CD4-positive, alpha-beta T cell treated with Interferon gamma for 1 hour (primary cell): ENCODE measurements at regions not wholly inside any gene's neighbourhood (a gene's known extent, or its start where the extent isn't known, plus 50 kb on each side); places are given as distances from the start of the nearest gene placed in this dataset.

Experiments
- DNase-seq: peaks from one replicate; pipeline ENCODE4 v3.0.0-alpha.2; 2020

DNA sequence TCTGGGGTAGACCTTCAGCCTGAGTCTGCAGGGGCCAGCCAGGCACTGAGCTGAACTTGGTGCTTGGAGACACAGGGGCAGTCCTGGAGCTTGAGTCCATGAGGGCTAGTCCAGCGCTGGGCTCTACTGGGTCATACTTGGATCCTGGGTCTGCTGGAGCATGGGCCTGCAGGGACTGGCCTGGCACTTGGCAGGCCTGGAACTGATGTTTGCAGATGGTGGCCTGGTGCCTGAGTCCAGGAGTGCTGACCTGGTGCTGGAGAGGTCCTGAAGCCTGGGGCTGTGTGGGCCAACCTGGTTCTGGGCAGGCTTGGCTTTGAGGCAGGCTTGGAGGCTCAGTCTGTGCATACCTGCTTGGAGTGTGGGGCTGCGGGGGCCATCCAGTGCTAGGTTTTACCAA lies 143.4 kb upstream of the DSCAM start:
- no peak for DNase-seq

DNA sequence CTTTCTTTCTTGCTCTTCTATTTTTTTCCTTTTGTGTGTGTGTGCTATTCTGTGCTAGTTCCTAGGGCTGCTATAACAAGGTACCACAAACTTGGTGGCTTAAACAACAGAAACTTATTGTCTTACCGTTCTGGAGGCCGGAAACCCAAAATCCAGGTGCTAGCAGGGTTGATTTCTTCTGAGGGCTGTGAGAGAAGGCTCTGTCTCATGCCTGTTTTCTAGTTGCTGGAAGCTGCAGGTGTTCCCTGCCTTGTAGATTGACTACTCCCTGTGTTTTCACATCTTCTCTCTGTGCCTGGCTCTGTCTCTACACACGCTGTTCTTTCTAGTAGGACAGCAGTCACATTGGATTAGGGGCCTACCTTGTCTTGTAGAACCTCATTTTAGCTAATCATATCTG lies 150.9 kb upstream of the DSCAM start:
- DNase-seq, result no peak

DNA sequence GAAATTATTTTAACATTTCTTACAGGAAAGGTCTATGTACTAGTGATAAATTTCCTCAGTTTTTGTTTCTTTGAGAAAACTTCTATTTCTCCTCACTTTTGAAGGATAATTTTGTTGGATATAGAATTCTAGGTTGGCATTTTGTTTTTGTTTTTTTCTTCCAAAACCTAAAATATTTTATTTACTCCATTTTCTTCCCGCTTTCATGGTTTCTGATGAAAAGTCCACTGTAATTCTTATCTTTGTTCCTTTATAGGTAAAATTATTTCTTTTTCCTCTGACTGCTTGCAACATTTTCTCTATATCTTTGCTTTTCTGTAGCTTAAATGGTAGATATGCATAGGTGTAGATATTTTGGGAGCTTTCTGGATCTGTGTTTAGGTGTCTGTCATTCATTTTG lies 153.9 kb upstream of the DSCAM start:
- no peak for DNase-seq

DNA sequence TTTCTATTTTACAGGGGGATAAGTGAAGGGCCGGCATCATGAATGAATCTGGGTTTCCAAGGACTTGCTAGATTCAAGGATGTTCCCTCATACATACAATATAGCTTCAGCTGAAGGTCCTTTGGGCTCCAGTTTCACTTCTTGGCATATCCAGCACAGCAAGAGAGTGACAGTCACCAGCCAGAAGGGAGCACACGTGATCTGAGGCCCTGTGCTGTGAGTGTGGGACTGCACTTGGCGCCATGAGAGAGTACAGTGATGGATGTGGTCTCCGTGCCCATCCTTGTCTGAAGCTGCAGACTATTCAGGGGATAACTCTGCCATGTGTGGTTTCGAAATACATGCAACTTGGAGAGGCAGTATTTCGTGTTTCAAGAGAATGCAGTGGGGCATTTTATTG lies 159.7 kb upstream of the DSCAM start:
- DNase-seq, result no peak

DNA sequence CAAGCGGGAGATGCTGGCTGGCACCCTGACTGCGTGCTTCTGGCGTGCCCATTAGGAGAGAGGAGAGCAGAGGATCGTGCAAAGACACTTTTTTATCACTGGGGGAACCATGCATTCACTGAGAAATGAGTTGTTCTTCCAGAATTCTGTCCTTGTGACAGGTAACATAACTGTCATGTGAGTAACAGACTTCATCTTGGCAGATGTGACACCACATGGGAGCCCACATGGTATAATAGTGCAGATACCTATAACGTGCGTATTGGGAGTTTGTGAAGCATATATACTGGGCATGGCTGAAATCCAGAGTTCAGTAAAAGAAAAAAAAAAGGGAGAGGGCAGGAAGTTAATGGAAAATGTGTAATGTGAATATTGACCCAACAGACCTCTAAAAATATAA lies 159.6 kb upstream of the BACE2 start:
- DNase-seq, result no peak

DNA sequence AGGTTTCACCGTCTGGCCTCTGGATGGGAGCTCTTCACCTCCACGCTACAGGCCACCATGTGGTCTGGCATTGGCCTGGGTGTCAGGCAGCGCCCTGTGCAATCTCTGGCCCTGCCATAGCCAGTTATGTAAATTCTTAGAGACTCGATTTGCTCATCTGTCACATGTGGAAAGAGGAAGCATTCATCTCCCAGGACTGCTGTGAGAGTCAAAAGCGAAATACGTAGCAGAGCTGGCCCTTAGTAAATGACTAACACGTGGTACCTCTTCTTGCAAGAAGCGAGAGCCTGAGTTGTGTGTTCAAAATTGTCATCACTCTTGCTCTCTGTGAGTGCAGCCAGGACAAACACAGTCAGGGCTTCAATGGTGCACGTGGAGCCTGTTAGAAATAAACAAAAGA lies 159.0 kb upstream of the BACE2 start:
- no peak for DNase-seq

DNA sequence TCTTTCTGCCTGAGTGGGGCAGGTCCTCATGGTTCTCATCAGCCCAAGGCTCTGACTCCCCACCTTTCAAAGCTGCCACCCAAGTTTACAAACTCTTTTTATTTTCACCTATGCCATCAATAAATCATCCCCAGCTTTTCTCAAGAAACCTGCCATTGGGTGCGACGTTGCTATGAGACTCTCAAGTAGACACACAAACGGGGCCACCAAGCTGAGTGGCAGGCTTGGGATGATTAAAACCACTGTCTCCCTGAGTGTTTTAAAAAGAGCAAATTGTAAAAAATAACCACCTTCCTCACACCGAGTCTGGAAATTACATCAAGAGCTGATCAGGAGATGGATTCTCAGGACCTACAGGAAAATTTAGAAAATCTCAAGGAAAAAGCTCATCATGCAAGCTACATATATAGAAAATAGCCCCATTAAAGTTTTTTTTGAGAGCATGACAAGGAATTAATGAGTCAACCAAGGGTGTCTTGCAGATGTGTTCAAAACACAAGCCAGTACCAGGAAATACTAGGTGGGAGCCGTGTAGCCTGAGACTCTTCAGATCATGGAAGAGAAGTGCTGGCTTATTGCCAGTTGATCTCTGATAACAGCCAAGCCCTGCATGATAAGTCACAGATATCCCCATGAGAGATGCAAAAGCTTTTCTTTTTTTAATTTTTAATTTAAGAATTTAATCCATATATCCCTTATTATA lies 158.4 kb upstream of the BACE2 start:
- DNase-seq, result no peak

DNA sequence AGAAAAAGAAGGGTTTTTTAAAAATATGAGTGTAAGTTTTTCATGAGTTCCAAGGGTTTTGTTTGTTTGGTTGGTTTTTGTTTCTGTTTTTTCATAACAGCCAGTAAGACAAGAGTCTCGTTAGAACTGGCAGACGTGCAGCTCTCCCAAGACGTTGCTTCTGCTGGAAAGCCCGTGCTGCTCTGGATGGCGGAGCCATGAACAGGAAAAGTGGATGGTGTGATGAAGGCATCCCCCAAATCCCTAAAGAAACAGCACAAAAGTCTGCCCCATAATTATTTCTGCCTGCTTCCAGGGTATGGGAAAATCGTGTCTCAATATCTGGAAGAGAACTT lies 157.9 kb upstream of the BACE2 start:
- DNase-seq, result no peak

DNA sequence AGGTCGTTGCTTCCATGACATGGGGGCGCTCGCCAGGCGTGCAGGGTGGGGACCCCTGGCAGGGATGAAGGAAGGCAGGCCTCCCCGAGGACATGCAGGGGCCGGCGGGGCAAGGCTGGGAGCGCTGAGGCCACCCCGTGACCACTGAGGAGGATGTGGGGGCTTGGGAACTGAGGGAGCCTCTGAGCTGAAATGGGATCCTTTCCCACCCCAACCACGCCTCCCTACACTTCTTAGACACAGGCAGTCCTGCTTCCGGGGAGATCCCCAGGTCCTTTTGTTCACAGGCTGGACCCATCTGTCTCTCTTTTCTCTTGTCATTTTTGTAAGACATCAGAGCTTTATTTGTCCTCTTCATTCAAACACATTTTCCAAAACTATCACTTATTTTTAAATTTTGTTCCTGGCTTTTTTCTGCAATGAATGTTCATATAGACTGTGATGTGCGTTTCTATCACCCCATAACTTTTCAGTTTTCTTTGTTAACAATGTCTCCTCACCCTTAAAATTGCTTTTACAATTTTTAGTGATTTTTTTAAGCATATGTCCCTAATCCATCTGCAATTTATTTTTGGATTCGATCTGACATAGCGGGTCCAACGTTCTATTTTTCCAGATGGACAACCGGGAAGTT lies 156.7 kb upstream of the BACE2 start:
- no peak for DNase-seq

DNA sequence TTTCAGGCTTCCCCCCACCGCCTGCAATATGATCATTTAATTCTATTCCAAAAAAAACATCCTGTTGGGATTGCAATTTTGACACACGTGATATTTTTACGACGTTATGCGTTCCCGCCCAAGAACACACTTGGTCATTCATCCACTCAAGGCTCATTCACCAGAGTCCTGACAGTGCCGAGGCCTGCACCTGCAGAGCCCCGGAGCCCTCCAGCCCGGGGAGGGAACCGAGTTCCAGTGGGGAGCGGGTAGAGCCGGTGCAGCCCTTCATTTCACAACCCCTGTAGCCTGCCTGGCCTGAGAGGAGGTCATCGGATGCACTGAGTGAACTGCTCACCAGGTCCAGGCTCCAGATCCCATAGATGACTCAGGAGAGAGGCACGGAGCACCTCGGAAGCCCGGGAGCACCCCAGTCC lies 156.0 kb upstream of the BACE2 start:
- no peak for DNase-seq

DNA sequence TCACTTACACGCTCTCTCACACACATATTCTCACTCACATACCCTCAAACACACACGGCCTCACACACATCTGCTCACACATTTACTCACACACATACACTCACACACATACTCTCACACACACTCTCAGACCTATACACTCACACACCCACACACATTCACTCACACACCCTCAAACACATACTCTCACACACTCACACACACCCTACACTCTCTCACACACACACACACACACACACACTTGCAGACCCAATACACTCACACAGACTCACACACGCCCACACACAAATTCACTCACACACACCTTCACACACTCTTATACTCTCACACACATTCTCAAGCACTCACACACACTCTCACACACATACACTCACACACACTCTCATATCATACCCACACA lies 155.5 kb upstream of the BACE2 start:
- no peak for DNase-seq

DNA sequence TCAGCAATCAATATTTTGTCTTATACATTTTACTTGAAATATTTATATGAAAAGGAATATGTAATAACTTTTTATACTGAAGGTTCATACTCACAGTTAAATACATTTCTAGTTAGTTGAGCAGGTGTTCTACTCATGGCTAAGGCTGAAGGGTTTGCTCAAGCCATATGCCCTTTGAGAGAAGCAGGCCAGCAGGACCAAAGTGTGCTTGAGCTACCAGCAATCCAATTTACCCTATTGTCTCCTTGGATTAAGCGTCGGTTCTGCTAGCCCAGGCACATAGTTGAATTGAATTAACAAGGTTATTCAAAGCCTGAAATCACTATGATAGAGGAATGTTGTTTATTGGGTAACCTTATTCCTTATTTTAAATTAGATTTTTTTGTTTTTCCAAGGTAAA lies 151.5 kb upstream of the BACE2 start:
- no peak for DNase-seq

DNA sequence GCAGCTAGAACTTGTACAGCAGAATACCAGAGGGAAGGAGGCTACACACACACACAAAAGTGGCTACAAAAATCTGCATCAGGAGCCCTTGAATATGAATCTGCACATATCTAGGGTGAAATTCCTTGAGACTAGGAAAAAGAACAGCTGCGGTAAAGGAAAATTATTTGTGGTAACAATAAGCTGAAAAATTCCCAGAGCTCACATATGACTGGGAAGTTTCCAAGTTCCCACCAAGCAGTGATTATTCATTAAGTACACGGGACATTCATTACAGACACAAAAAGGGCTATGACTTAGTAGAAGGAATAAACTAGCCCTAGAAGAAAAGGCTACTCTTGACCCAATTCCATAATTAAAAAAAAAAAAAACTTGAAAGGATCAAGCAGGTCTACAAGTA lies 149.5 kb upstream of the BACE2 start:
- DNase-seq, result no peak

DNA sequence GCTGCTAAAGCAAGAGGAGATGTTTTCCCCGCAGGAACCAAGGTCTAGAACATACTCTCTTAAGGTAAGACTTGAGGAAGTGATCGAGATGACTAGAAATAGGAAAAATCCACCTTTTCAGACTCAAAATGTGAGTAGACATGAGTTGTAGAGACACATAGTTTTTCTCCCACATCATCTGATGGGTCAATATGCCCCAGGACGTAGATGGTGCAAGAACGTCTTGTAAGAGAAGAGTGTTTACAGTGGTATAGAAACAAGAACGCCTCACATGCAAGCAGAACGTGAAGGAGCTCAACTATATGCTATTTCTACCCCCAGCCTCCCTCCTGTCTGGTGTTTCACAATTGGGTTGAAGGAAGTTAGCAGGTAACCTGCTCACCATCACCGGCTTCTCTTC lies 144.0 kb upstream of the BACE2 start:
- no peak for DNase-seq

DNA sequence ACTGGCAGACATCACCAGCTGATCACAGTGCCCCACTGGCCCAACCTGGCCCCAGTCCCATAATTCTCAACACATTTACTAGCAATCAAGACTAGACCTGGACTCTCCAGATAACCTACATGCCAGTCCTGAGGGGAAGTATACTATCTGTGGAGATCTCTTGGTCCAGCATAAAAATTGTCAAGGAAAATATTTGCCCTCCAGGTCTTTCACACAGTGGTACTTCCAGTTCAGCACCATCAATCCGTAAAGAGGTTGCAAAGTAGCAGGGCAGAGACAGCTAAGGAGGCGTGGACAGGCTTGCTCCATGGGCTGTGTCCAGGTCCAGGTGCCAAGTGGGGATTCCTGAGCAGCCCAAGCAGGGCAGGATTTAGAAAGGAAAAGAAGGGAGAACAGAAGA lies 143.6 kb upstream of the BACE2 start:
- no peak for DNase-seq

DNA sequence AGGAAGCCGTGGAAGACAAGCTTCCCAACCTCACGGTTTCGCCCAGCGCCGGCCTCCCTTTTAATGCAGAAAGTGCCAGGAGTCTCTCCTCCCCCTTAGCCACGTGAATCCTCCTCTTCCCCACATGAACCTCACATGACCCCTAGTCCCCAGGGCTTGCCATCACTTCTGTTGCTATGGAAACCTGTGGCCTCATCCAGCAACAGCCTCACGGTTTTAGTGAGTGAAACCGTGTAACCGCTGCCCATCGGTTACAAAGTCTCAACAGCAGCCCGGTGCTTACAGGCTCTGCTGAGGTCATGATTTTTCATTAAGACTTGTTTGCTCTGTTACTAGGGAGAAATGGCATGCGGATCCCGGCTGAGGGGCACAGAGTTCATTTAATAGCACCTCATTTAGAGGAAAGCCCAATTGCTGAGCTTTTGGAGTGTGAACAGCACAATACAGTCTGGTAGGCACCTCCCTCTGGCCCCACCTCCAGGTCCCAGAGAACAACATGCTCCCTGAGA lies 143.2 kb upstream of the BACE2 start:
- no peak for DNase-seq

DNA sequence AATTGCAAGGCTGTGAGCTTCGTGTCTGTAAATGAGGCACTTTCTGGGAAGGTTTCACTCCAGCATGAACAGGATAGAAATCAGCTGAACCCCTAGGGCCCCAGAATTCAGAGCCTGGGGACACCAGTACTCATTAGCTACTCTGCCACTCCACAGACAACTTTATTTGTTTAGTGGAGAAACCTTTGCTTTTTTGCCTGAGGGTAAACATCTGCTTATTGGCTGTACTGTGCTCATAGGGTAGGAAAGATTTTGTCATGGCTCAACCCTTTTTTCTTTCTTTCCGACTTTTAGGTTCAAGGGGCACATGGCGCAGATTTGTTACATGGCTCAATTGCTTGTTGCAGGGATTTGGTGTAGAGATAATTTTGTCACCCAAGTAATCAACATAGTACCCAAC lies 138.4 kb upstream of the BACE2 start:
- no peak for DNase-seq

DNA sequence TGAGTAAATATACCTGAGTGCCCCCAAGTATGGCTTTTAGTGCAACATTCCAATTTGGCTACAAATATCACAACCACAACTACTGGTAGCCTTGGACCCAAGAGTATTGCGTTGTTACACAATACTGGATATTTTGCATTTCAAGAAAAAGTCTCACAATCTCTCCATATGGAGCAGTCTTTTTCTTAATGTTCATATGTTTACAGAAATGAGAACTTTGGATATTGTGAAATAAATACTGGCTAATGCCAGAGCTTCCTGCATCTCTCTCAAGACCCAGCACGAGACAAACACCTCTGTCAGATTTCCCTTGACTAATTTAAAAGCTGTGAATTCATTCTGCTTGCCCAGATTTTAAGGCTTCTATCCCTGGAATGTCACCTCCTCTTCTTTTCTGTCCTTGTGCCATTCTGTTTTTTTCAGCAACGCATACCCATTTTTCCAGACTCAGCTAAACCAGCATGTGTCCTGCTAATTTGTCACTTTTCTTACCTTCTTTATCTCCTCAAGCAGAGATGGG lies 136.2 kb upstream of the BACE2 start:
- no peak for DNase-seq

DNA sequence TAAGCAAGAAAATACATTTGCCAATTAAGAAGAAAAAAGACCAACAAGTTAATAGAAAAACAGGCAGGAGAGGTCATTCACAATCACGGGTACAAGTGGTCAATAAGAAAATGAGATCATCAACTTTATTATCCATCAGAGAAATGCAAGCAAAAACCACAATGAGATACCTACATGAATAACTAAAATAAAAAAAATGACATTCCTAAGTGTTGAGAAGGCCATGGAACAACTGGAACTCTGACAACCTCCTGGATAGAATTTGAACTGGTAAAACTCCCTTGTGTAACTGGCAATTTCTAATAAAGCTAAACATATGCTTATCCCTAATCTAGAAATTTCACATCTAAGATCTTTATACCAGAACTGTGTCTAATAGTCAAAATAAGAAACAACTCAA lies 135.4 kb upstream of the BACE2 start:
- no peak for DNase-seq

DNA sequence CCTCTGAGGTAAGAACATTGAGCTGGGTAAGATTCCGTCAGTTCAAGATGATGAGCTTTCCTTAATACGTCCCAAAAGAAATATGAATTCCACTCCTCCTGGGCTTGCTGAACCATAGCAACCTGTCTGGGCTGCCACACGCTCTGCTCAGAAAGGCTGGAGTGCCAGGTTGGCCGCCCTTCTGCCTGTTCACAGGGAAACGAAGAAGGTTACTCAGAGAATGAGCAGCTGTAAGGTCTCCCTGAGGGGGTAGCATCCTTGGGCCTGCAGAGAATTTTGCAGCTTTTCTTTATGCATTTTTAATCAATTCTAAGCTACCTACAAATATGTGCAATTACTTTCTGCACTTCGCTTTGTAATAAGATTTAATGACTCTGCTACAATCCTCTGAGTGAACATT lies 130.7 kb upstream of the BACE2 start:
- no peak for DNase-seq

DNA sequence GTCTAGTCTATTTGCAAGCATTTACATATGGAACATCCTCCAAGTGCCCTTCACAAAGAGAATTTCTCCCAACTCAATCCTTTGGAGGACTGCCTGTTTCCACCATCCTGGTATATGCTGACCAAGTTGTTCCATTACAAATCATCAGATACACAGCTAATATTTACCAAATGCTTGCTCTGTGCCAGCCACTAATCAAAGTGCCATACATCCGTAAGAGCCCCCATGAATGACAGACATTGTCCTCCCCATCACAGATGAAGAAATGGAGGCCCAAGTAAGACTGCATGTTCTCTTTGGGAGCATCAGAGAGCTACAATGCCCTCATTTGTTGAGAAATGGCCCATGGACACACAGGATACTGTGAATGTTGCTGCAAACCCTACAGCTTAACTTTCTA lies 130.0 kb upstream of the BACE2 start:
- no peak for DNase-seq

DNA sequence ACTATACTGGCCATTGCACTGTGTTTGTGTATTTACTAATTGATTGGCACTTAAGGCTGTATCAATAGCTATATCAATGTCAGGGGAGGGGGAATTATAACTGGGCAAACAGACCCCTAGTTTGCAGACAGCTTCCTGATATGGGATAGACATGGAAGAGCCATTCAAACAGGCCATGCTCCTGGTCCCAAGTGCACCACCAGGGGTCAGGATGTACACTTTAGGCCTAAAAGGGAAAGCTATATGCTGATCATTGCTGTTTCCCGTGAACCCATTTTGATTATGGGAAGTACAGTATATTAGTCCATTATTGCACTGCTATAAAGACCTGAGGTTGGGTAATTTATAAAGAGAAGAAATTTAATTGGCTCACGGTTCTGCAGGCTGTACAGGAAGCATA lies 124.9 kb upstream of the BACE2 start:
- no peak for DNase-seq

DNA sequence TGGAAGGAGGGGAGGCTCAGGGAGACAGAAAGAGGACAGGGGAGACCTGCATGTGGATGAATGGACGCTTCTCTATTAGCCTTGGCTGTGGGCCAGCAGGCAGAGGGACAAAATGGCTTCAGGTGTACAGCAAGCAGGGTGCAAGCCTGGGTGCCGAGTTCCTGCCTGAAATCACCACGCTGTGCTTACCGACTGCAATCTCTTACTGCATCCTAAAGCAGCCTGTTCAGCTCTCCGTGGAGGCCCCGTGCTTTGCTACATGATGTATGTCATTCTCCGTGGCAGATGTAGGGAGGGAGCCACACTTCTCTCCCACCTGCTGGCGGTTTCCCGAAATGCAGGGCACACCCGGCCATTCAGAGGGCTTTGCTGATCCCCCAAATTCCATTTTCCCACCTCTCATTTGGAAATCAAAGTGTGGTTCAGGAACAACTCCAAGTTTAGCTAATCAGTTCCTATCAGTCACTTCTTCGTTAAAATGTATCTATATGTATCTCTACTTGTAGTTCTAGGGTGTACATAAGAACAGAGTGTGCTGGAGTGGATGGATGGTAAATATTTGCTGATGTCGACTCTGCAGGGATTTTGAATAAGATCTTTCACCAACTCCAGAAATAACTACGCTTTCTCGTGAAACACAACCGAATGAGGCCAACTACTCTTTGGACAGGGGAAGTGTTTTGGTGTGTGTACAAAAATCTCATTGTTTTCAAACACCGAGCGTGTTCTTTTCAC lies 122.3 kb upstream of the BACE2 start:
- DNase-seq, result no peak

DNA sequence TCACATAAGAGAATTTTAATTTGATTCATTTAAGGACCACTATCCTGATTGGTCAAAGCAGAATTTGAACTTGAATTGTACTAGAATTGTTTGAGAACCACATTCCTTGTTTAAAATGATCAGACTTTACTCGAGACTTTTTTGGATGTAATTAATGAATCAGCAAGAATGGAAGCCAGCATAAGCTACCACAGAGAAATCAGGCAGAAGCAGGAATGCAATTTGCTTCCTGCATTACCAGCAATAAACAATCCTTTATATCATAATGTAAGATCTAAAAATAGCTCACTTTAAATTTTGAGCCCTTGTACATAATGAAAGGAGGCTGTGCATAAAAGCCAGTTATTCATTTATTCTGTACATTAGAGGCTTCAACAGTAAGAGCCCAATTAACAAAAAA lies 119.8 kb upstream of the BACE2 start:
- no peak for DNase-seq
